Kidney (tissue), 13 donors: ENCODE measurements at regions not wholly inside any gene's neighbourhood (a gene's known extent, or its start where the extent isn't known, plus 50 kb on each side); places are given as distances from the start of the nearest gene placed in this dataset.

Experiments
- DNase-seq, 5 donors: peaks; one replicate each; pipeline ENCODE4 v3.0.0-alpha.2; 2013 to 2020
- FAIRE-seq: peaks from 2 replicates; lab custom pipeline; 2012; peaks lifted over from hg19 to GRCh38; lab: Jason Lieb, UNC
- H3K27ac ChIP-seq, 2 donors: one replicate each; pipeline ENCODE4 v1.7.0; 2013; ENCODE audit warnings: low read depth in 2 of 2, low read length in 2 of 2, inconsistent platforms in 1 of 2
- H3K27me3 ChIP-seq: one replicate; pipeline ENCODE4 v1.7.1; 2013; ENCODE audit warnings: low read length, inconsistent platforms; ENCODE audit not compliant: control insufficient read depth, insufficient read depth
- H3K36me3 ChIP-seq, 3 donors: one replicate each; pipeline versions ENCODE4 v1.7.0 to v1.7.1; 2013; ENCODE audit warnings: low read length in 3 of 3, control low read depth in 1 of 3, inconsistent platforms in 1 of 3; ENCODE audit not compliant: insufficient read depth in 3 of 3, control insufficient read depth in 2 of 3
- H3K4me1 ChIP-seq, 3 donors: one replicate each; pipeline versions ENCODE4 v1.7.0 to v1.7.1; 2013; ENCODE audit warnings: low read length in 3 of 3, inconsistent platforms in 1 of 3, low read depth in 1 of 3; ENCODE audit not compliant: control insufficient read depth in 2 of 3, insufficient read depth in 2 of 3
- H3K4me3 ChIP-seq, 3 donors: one replicate each; pipeline versions ENCODE4 v1.7.0 to v1.8.1; 2013; ENCODE audit warnings: low read length in 3 of 3, control low read depth in 1 of 3, inconsistent platforms in 1 of 3
- H3K9ac ChIP-seq, 3 donors: one replicate each; pipeline versions ENCODE4 v1.7.0 to v1.7.1; 2013; ENCODE audit warnings: low read length in 3 of 3, control low read depth in 1 of 3, inconsistent platforms in 1 of 3
- H3K9me3 ChIP-seq, 3 donors: one replicate each; pipeline versions ENCODE4 v1.7.0 to v1.7.1; 2013; ENCODE audit warnings: low read length in 3 of 3, control low read depth in 1 of 3, inconsistent platforms in 1 of 3; ENCODE audit not compliant: control insufficient read depth in 2 of 3, insufficient read depth in 1 of 3
- intact Hi-C: fragments of 100-400 bp; cut with DNase I; formaldehyde crosslinking; loops from one replicate; pipeline ENCODE4 v1.11.1; 2022
- TF ChIP-seq, protein P1 (sequence below): IDR thresholded peaks from 3 replicates; pipeline ENCODE4 v1.5.1; 2012; ENCODE audit warnings: mild to moderate bottlenecking, moderate library complexity, borderline replicate concordance; ENCODE audit not compliant: insufficient read depth; ENCODE audit errors: extremely low read depth
- donor health status: control.
- donor health status: control.
- donor health status: control.
- donor health status: control.
- donor health status: control.
- donor health status: DM: yes; HTN: yes; CAD: no.
- donor health status: Normal renal cell carcinoma (clear cell type).

DNA sequence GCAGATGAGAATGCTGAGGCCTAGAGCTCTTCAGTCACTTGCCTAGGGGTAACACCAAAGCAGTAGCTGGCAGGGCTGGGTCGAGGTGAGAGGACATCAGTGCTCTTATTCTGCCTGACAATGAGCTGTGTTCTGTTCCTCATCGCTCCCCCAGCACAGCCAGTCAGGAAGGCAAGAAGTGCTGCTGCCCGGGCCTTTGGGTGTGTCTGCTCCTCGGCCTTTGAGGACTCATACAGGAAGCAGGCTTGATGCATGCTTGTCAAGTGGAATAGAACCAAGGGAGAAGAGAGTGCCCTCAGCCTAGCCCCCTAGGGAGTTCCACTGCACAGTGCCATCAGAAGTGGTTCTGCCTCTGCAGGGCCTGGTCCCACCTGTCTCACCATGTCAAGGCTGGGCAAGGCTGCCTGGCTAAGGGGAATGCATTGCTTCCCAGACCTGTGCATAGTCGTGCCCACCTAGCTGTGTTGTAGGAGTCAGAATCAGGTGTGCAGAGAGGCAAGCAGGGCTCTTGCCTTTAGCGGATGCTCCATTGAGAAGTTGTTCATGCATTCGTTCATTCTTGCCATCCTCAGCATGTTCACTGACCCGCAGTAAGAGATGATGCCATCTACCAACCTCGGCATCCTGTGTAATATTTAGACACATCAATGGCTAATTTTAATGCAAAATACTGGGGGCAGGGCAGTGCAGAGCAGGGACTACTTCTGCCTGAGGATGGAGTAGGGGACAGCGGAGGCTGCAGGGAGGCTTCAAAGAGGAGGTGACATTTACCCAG, 156.6 kb downstream of the RPS24 start:
- intact Hi-C loops, result no loop called here

DNA sequence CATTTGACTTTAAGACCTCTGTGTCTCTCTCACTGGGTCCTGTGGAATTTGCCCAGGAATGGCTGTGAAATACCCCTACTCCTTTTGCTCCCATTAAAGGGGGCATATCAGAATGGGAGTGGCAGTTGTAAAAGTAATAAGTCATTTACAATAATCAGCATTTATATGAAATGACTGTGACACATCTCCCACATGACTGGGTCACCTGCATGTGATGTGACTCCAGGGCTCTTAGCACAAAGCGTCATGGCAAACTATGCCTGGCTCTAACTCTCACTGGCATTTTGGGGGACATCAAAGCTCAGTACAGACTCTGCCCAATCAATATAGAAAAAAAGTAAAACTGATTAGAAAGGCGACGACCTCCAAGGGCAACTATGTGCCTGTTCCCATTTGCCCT, 157.6 kb downstream of the RPS24 start:
- FAIRE-seq, result no peak
- Histone ChIP-seq H3K9ac (no peak overlapping the region), H3K27ac (no peak overlapping the region), H3K4me1 (no peaks in the 10 kb centered on the region), H3K9me3 (peaks cover 0 to 8% (median 0%) of the 10 kb centered on the region in 3 donors), H3K4me3 (no peak overlapping the region), H3K36me3 (no peaks in the 10 kb centered on the region), H3K27me3 (no peaks in the 10 kb centered on the region)
- TF ChIP-seq, protein P1, sequence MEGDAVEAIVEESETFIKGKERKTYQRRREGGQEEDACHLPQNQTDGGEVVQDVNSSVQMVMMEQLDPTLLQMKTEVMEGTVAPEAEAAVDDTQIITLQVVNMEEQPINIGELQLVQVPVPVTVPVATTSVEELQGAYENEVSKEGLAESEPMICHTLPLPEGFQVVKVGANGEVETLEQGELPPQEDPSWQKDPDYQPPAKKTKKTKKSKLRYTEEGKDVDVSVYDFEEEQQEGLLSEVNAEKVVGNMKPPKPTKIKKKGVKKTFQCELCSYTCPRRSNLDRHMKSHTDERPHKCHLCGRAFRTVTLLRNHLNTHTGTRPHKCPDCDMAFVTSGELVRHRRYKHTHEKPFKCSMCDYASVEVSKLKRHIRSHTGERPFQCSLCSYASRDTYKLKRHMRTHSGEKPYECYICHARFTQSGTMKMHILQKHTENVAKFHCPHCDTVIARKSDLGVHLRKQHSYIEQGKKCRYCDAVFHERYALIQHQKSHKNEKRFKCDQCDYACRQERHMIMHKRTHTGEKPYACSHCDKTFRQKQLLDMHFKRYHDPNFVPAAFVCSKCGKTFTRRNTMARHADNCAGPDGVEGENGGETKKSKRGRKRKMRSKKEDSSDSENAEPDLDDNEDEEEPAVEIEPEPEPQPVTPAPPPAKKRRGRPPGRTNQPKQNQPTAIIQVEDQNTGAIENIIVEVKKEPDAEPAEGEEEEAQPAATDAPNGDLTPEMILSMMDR, result no peak
- DNase-seq, result no peak
- intact Hi-C loops, result no loop called here

More for the DNA sequence above, 156.6 kb downstream of the RPS24 start:
- Histone ChIP-seq H3K36me3 (no peaks in the 10 kb centered on the region), H3K9me3 (peaks cover 0 to 8% (median 0%) of the 10 kb centered on the region in 3 donors), H3K4me3 (no peak overlapping the region), H3K27ac (no peak overlapping the region), H3K27me3 (no peaks in the 10 kb centered on the region), H3K9ac (no peak overlapping the region), H3K4me1 (no peaks in the 10 kb centered on the region)
- FAIRE-seq, result no peak
- TF ChIP-seq, protein P1, result no peak
- DNase-seq, result no peak

DNA sequence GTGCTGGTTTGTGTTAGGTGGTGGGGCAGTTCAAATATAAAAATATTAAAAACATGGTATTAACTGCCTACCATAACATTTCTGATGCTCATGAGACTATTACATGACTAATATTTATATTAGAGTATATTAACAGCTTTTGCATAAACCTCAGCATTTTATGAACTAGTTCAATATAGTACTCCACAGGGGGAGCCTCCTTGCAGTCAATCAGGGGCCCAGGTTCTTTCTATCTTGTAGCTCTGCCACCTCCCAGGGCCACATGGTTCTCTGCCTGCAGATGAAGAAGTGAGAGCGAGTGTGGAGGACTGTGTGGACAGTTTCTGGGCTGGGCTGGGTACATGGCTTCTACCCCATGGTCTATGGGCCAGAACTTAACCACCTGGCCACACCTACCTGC, 159.5 kb downstream of the RPS24 start:
- Histone ChIP-seq H3K9me3 (peaks cover 0 to 8% (median 0%) of the 10 kb centered on the region in 3 donors), H3K9ac (no peak overlapping the region), H3K4me3 (no peak overlapping the region), H3K27me3 (no peaks in the 10 kb centered on the region), H3K36me3 (no peaks in the 10 kb centered on the region), H3K4me1 (no peaks in the 10 kb centered on the region), H3K27ac (no peak overlapping the region)
- TF ChIP-seq, protein P1, result no peak
- FAIRE-seq (no peak), DNase-seq (no peak)
- intact Hi-C loops, result no loop called here

DNA sequence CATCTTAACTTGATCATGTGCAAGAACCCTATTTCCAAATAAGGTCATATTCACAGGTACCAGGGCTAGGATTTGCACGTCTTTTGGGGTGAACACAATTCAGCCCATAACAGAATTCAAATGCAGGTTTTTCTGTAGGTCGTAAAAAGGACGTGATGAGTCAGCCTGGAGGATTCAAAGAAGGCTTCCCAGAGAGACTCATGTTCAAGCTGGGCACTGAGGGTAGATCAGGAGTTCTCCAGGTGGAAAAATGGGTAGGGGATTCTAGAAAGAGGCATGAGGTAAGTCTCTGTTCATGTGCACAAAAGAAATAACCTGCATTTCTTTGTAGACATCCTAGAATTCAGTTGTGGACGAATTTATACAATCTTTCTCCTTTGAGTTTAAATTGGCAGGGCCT, 160.4 kb downstream of the RPS24 start:
- no peaks in the 10 kb centered on the region for H3K27me3 ChIP-seq
- TF ChIP-seq, protein P1, result no peak
- H3K4me3 ChIP-seq, result no peak overlapping the region
- no peaks in the 10 kb centered on the region for H3K36me3 ChIP-seq
- no peak overlapping the region for H3K9ac ChIP-seq
- intact Hi-C loops, result no loop called here
- no peaks in the 10 kb centered on the region for H3K4me1 ChIP-seq
- FAIRE-seq, result no peak
- H3K9me3 ChIP-seq, result peaks cover 0 to 8% (median 0%) of the 10 kb centered on the region in 3 donors
- H3K27ac ChIP-seq, result no peak overlapping the region
- DNase-seq, result no peak
